ENCODE measurements at regions not wholly inside any gene's neighbourhood (a gene's known extent, or its start where the extent isn't known, plus 50 kb on each side); places are given as distances from the start of the nearest gene placed in this dataset.

DNA sequence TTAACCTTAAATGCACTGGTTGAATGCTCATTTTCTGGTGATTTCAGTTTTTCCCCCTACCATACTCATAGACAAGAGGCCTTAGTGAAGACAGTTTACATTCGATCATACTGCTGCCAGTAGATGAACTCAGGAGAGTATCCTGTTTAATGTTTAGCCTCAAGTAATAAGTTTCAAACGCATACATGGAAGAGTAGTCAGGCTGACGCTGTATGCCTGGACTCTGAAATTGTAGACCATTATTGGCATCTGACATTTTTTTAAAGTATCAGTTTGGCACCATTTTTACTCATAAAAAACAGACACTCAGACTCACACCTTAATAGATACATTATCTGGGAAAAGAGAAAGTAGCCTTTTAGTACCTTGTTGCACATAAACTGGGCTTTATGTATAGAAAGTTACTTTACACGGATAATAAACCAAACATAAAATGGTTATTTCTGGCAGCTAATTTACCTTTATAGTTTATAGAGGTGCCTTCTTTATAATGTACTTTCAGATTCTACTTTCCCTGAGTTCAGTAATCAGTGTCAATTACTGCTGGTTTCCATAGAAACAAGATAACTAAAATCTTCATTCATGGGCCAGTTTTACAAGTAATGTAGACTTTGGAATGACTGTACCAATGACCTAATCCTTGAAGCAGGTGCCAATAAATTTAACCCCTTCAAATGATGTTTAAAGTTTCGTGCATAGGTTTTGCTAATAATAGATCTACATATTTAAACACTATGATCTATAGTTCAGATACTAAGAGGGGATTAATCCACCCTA is 183.8 kb upstream of the ITGA1 start:
- FAIRE-seq (no peak), DNase-seq (ENCODE audit: low read depth in 1 of 2, low spot score in 2 of 2) (no peak)
- Histone ChIP-seq H3K14ac (ENCODE audit: insufficient read length) (no peak overlapping the region), H3K9ac (replicated peaks in 1 of 4; ENCODE audit: extremely low read depth in 1 of 4, low read depth in 3 of 4, low read length in 3 of 4) (no peak overlapping the region), H2AK5ac (ENCODE audit: low read depth, low read length) (no peak overlapping the region), H3K79me1 (ENCODE audit: low read depth, low read length) (no peaks in the 10 kb centered on the region), H3K9me3 (ENCODE audit: insufficient read depth in 2 of 2, low read depth in 1 of 2, low read length in 1 of 2) (no peaks in the 10 kb centered on the region), H3K4ac (replicated peaks; ENCODE audit: insufficient read length, low read depth, low read length) (no peak overlapping the region), H3K4me1 (replicated peaks in 1 of 4; ENCODE audit: control insufficient read depth in 3 of 4, insufficient read depth in 4 of 4, low read length in 3 of 4) (no peaks in the 10 kb centered on the region), H3K23ac (ENCODE audit: insufficient read length) (no peak overlapping the region), H3K27me3 (replicated peaks in 1 of 4; ENCODE audit: control insufficient read depth in 3 of 4, extremely low read depth in 1 of 4, insufficient read depth in 3 of 4, low read length in 3 of 4) (no peaks in the 10 kb centered on the region), H2BK15ac (ENCODE audit: low read length) (no peak overlapping the region), H3K79me2 (ENCODE audit: control insufficient read depth in 1 of 2, insufficient read depth in 2 of 2, low read length in 2 of 2) (no peaks in the 10 kb centered on the region), H2AFZ (ENCODE audit: low read length) (no peak overlapping the region), H4K91ac (replicated peaks; ENCODE audit: insufficient read length, low read length) (no peak overlapping the region), H3K4me3 (ENCODE audit: extremely low read depth in 1 of 4, insufficient read depth in 2 of 4, low read depth in 3 of 4, low read length in 4 of 4) (no peak overlapping the region), H3K4me2 (ENCODE audit: insufficient read depth in 1 of 2, low read depth in 2 of 2, low read length in 2 of 2) (no peak overlapping the region), H2BK12ac (ENCODE audit: low read depth, low read length) (no peak overlapping the region), H3K18ac (ENCODE audit: extremely low read depth, low read length) (no peak overlapping the region), H2BK5ac (ENCODE audit: low read depth, low read length) (no peak overlapping the region), H4K20me1 (replicated peaks in 1 of 2; ENCODE audit: control insufficient read depth in 1 of 2, insufficient read depth in 2 of 2, low read length in 2 of 2) (no peaks in the 10 kb centered on the region), H4K8ac (ENCODE audit: extremely low read depth, insufficient read depth, low read length) (no peak overlapping the region), H2BK120ac (replicated peaks; ENCODE audit: low read depth, low read length) (no peak overlapping the region), H2BK20ac (ENCODE audit: low read length) (no peak overlapping the region), H3K36me3 (ENCODE audit: control insufficient read depth in 2 of 4, insufficient read depth in 4 of 4, low read length in 3 of 4) (no peaks in the 10 kb centered on the region), H3K56ac (replicated peaks; ENCODE audit: insufficient read length, low read depth, low read length) (no peak overlapping the region), H3K23me2 (ENCODE audit: low read depth, low read length) (no peaks in the 10 kb centered on the region), H3K27ac (ENCODE audit: low read depth, low read length) (no peak overlapping the region), H4K5ac (ENCODE audit: insufficient read length, low read depth, low read length) (no peak overlapping the region)
- WGBS, 2 experiments (ENCODE audit: extremely low coverage in 1 of 2, insufficient coverage in 1 of 2, insufficient read length in 1 of 2, insufficient replicate concordance in 2 of 2, low coverage in 1 of 2, low lambda C conversion rate in 2 of 2, missing lambda C conversion rate in 1 of 2), result 87% methylated on average over 5 of the region's 5 CpGs; no CpG with 5 or more reads in 1 of the 2 experiments
- TF ChIP-seq TAF7 (optimal IDR thresholded peaks at IDR 0.05; ENCODE audit: borderline replicate concordance, low read depth, low read length), result no peak
- TF ChIP-seq MAX (IDR thresholded peaks at IDR 0.05), result no peak
- TF ChIP-seq SIRT6 (IDR thresholded peaks at IDR 0.05; ENCODE audit: low read length), result no peak
- TF ChIP-seq EP300 (IDR thresholded peaks at IDR 0.05; ENCODE audit: borderline replicate concordance in 1 of 2, low read depth in 2 of 2, low read length in 2 of 2), result no peak
- no peak for TF ChIP-seq EZH2 (IDR thresholded peaks at IDR 0.05; ENCODE audit: low read depth, low read length, severe bottlenecking)
- no peak for TF ChIP-seq KDM5A (IDR thresholded peaks at IDR 0.05; ENCODE audit: low read length)
- no peak for TF ChIP-seq SUZ12 (IDR thresholded peaks at IDR 0.05; ENCODE audit: low read length)
- TF ChIP-seq CEBPB (IDR thresholded peaks at IDR 0.05; ENCODE audit: low read depth, low read length), result no peak
- TF ChIP-seq CHD2 (IDR thresholded peaks at IDR 0.05; ENCODE audit: low read length), result no peak
- no peak for TF ChIP-seq CREB1 (IDR thresholded peaks at IDR 0.05)
- TF ChIP-seq JUND (IDR thresholded peaks at IDR 0.05; ENCODE audit: low read length), result no peak
- no peak for TF ChIP-seq ZNF274 (IDR thresholded peaks at IDR 0.05; ENCODE audit: borderline replicate concordance, extremely low read depth, low read length)
- TF ChIP-seq SAP30 (IDR thresholded peaks at IDR 0.05; ENCODE audit: insufficient read depth, insufficient replicate concordance, low read length), result no peak
- TF ChIP-seq GTF2F1 (IDR thresholded peaks at IDR 0.05; ENCODE audit: borderline replicate concordance, low read depth, low read length), result no peak
- POLR2A ChIA-PET (ENCODE audit: partially characterized antibody), result no interaction called here
- CTCF ChIA-PET (ENCODE audit: partially characterized antibody), result no interaction called here

Data from H1 (cell line).